NCI-H128 (cell line): ENCODE measurements at regions not wholly inside any gene's neighbourhood (a gene's known extent, or its start where the extent isn't known, plus 50 kb on each side); places are given as distances from the start of the nearest gene placed in this dataset.

Experiments used
- DNase-seq: peaks from one replicate; lab custom pipeline; 2025; ENCODE audit not compliant: unreplicated experiment; lab: John Stamatoyannopoulos, UW

GRCh38 chr10:78774614-78774998 is 294.2 kb upstream of the ZMIZ1 start:
- DNase-seq: no peak

DNA sequence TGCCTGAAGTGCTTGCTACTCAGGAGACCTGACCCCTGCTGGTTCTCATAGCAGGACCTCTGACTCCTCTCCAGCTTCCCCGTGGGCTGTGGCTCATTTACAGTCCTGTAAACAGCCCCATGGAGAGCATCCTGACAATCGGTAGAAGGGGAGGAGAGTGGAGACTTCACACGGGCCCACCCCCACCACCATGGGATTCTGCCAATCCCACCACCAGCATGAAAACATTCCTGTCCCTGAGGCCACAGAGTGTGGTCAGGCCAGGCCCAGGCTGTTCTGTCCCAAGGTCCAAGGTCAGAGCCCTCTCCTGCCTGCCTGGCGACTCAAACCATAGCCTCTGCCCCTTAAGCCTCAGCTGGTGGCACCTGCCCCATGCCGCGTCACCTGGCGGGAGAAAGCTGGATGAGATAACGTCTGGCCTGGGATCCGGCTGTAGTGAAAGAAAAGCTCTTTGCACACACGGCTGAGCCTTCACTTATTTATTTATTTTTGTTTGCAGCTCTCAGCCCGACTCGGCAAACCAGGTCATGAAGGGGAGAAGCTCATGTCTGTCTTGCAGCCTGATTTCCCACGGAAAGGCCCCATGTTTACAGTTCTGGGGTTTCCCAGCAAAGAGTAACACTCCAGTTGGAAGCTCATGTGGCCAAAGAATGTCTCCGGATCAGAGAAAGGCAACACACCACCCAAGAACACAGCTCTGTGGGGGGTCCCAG is 293.6 kb upstream of the ZMIZ1 start:
- DNase-seq: peak; percentile 11

DNA sequence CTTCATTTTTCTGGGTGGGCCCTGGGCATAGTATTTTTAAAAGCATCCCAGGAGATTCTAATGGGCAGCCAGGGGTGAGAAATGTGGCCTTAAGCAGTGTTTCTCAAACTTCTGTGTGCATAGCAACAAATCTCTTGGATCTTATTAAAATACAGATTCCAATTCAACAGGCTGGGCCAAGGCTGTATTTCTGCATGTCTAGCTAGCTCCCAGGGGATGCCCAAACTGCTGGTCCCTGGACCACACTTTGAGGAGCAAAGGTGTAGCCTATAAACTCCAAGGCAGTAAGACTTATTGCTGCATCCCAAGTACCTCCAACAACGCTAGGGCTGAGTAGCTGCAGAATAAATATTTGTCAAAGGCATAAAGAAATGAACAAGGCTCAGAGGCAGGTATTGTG is 292.9 kb upstream of the ZMIZ1 start:
- DNase-seq: no peak

DNA sequence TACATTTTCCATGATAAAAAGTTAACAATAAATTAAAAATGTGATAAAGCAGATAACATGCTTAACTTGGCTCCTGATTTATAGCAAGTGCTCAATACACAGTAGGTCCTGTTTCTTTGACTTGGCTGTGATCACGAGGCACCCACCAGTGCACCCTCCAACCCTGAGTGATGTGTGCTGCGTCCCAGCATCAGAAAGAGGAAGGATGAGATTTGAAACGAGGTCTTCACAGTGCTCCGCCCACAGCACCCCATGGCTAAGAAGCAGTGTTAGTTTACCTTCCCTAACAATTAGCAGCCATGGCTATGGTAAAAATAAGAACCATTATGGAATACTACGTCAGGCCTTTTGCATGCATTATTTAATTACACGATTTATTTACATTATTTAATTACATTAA is 292.0 kb upstream of the ZMIZ1 start:
- no peak for DNase-seq

DNA sequence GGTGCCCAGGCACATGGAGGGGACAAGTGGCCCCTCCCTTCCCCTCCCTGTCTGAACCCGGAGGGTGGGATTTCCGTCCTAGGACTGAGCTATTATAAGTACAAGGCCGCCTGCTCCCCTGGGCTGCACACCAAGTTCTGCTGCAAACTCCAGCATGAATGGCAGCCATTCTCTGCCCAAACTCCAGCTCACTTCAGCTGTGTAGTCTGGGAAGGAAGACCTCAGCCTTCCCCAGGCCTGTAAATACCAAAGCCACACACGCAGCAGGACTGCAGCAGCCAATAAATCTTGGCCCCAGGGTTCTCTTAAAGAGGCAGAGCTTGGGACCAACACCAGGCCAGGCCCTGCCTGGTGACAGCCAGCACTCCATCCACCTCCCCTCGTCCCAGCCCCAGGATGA is 291.3 kb upstream of the ZMIZ1 start:
- DNase-seq: no peak

DNA sequence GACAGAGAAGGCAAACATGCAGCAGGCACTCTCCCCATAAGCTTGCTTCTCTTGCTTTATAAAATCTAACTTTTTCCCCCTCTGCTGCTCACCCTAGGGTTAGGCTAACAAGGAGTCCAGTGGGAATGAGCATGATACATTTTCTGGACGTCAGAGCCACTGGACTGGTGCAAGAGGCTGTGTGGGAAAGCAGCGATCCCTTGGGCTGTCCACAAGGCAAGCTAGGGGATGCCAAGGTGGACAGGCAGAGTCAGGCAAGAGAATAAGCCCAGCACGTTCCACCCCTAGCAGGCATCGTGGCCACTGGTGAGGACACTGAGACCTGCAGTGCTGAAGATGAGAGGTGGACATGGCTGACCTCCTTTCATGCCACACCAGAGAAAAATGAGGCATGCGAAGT is 290.9 kb upstream of the ZMIZ1 start:
- no peak for DNase-seq

- no peak for DNase-seq
Observed at GRCh38 chr10:78778444-78779338, 290.1 kb upstream of the ZMIZ1 start.

DNA sequence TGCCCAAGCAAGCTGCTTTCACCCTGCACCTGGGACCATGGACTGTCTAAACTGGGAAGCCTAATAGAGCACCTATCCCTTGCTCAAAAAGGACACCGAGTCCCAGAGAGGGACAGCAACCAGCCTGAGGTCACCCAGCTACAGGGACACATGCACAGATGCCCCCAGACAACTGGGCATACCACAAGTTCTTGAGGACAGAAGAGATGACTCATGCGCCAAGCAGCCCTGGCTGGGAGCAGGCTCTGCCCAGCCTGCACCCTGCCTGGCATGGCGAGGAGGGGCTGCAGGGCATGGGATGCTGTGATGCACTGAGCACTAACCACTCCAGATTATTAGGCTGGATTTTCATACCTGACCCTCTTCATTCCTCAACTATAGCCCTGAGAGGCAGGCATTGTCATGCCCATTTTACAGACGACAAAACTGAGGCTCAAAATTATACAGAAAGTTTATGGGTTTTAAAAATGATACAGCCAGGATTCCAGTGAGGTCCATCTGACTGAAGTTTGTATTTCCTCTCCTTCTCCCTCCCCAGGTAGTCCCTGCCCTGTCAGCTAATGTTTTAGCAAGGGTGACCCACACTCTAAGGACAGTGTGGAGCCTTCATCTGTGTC is 289.3 kb upstream of the ZMIZ1 start:
- no peak for DNase-seq

DNA sequence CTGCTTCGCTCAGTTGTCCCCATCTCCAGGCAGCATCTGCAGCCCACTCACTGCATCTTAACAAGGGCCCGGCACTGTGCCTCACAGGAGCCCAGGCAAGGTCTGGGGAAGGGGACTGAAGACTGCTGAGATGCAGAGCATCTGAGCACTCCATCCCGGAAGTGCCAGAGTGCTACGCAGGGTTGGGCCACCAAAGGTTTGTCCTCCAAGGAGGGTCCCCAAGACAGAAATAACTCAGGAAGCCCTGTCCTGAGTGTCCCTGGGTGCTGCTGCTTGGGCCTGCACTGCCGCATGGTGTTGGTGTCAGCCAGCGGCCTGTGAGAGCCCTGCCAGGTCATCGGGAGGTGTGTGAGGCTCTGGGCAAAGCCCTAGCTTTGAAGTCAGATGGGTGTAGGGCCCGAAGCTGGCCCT is 288.2 kb upstream of the ZMIZ1 start:
- DNase-seq: no peak

- no peak for DNase-seq
Observed at GRCh38 chr10:78781251-78781913, 287.4 kb upstream of the ZMIZ1 start.

- DNase-seq: no peak
Observed at GRCh38 chr10:78781991-78782390, 286.8 kb upstream of the ZMIZ1 start.

DNA sequence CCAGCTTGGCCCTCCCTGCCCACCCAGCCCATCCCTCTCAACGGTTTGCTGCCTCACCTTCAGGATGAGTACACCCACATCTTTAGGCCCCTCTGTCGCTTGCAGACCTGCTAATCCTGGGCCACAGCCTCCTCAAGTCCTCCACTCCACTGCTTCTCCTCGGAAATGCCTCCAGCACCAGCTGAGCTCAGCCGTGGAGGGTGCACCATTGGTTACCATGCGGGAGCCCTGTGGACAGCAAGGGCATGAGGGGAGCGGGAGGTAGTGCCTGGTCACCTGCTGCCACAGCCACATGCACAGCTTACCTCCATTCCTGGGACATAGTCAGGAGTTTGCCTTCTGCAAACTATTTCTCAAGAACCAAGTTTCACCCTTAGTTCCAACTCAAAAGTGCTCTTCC is 286.3 kb upstream of the ZMIZ1 start:
- no peak for DNase-seq

DNA sequence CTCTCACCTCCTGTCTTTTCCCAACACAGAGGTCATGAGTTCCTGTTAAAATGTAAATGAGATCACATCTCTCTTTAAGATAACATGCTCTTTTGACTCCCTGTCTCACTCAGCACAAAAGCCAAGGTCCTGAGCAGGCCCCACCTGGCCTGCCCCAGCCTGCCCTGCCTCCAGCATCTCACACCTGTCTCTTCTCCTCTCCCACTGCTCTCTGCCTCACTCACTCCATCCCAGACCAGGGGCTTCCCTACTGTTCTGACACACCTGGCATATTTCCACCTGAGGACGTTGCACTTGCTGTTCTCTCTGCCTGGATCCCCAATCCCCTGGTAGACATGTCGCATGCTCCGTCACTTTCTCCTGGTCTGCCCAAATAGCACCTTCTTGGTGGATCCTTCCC is 285.0 kb upstream of the ZMIZ1 start:
- DNase-seq: no peak

- no peak for DNase-seq
Observed at GRCh38 chr10:78784546-78784945, 284.2 kb upstream of the ZMIZ1 start.

DNA sequence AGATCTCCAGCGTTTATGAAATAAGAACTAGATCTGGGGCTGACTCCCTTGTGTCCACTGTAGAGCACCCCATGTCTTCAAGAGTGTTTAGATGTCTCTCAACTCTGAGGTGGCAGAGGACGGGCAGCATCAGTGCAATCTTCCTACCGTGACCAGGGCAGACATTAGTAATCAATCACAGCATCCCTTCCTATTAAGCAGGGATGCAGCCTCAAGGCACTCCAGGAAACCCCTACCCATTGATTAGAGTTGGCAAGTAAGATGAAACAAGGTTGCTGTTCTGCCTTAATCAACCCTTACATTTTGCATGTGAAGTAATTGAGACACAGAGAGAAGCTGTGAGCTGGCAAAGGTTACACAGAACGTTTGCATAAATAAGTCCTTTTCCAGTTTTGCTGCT is 283.7 kb upstream of the ZMIZ1 start:
- no peak for DNase-seq

DNA sequence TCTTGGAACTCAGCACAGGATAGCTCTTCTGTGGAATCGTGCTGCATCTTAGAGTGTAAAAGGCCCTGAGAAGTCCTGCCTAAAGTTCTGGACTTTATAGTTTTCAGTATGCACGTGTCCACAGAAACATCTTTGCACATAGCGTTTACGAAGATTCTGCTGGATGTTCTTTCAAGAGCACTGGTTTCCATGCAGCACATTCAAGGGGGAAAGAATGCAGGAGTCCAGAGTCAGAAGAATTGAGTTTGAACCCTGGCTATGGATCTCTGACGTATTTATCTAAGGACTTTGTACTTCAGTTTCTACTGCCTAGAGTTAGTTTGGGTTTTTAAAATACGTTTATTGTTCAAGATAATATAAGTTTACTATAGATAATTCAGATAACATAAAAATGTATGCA is 282.8 kb upstream of the ZMIZ1 start:
- no peak for DNase-seq

DNA sequence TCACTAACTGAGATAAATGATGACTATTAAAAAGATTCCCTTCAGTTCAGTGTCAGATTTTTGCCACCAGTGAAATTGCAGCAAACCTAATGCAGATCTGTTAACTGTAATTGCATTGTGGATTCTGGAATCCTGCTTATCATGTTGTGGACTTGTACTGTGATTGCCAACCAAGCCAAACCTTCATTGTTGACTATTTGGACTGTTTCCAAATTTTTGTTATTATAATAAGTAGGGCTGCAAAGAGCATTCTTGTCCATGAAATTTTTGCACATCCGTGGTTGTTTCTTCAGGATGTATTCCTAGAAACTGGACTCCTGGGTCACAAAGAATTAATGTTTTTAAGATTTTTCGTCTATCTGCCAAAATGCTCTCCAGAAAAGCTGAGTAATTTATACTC is 281.6 kb upstream of the ZMIZ1 start:
- no peak for DNase-seq

DNA sequence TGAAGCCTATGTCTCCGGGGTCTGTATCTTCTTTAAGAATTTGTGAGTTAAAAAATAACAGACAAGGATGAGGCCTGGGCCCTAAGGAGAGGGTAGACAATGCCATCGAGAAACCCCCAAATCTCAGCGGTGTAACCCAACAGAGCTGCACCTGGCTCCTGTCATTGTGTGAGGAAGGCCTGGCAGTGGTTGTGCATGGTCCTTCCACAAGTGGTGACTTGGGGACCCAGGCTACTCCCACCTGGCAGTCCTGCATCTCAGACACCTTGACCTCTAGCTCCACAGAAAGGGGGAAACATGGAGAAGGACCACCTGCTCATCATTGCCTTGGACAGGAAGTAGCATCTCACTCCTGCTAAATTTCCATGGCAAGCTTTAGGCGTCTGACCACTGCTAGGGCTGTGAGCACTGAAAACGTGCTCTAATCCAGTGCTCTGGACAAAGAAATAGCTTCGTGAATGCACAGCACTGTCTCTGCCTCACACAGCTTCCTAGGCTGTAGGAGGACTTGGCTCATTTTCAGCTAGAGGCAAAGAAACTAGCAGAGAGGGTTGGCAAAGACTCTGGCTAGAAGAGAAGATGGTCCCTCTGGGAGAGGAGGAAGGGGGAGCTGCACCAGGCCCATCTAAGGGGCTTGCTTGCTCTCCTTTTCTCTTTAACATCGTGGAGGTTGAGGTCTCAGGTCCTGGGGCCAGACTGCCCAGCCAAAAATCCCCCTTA is 273.9 kb upstream of the ZMIZ1 start:
- DNase-seq: no peak

- no peak for DNase-seq
Observed at GRCh38 chr10:78798976-78799730, 269.6 kb upstream of the ZMIZ1 start.

- DNase-seq: no peak
Observed at GRCh38 chr10:78800006-78800405, 268.8 kb upstream of the ZMIZ1 start.
